ENCODE measurements at regions not wholly inside any gene's neighbourhood (a gene's known extent, or its start where the extent isn't known, plus 50 kb on each side); places are given as distances from the start of the nearest gene placed in this dataset.

DNA sequence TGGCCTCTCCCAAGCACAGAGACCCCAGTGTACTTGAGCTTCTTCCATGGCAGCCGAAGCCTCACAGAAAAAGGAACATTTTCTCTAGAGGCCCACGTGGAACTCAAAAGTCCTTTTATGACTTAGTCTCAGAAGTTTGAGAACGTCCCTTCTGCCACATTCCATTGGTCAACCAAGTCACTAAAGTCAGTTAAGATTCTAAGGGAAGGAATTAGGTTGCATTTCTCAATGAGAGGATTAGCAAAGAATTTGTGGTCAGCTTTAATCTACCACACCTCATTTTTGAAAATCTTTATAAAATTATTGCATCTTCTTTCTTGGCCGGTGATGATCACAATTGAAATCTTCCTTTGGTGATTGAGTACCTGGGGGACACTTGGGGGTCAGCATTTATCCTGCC is 279.9 kb upstream of the TBX3 start:
- H3K36me3 ChIP-seq (ENCODE audit: control insufficient read depth in 4 of 4, insufficient read depth in 3 of 4, low read depth in 1 of 4, low read length in 3 of 4): no peaks in the 10 kb centered on the region
- H3K4me1 ChIP-seq (ENCODE audit: control insufficient read depth in 4 of 4, insufficient read depth in 4 of 4, low read length in 3 of 4): no peaks in the 10 kb centered on the region
- TF ChIP-seq FOXA1 (IDR thresholded peaks at IDR 0.05): no peak
- no peak for TF ChIP-seq RAD21 (IDR thresholded peaks at IDR 0.05)
- TF ChIP-seq, protein P1, sequence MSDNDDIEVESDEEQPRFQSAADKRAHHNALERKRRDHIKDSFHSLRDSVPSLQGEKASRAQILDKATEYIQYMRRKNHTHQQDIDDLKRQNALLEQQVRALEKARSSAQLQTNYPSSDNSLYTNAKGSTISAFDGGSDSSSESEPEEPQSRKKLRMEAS (IDR thresholded peaks at IDR 0.05): no peak
- no peak for TF ChIP-seq HNF4G (IDR thresholded peaks at IDR 0.05)
- no peaks in the 10 kb centered on the region for H3K9me3 ChIP-seq (ENCODE audit: control insufficient read depth in 4 of 4, low read length in 3 of 4)
- no peak for DNase-seq (ENCODE audit: low spot score)
- WGBS: 91% methylated on average over 4 of the region's 4 CpGs
- H3K4me3 ChIP-seq (ENCODE audit: low read depth in 1 of 3, low read length in 3 of 3): no peak overlapping the region
- H3K27me3 ChIP-seq (ENCODE audit: control insufficient read depth in 4 of 4, insufficient read depth in 4 of 4, low read length in 3 of 4): no peaks in the 10 kb centered on the region
- no peak overlapping the region for H3K9ac ChIP-seq (ENCODE audit: low read depth in 1 of 2, low read length in 2 of 2)
- no peak overlapping the region for H3K27ac ChIP-seq (ENCODE audit: low read depth in 1 of 2, low read length in 2 of 2)

DNA sequence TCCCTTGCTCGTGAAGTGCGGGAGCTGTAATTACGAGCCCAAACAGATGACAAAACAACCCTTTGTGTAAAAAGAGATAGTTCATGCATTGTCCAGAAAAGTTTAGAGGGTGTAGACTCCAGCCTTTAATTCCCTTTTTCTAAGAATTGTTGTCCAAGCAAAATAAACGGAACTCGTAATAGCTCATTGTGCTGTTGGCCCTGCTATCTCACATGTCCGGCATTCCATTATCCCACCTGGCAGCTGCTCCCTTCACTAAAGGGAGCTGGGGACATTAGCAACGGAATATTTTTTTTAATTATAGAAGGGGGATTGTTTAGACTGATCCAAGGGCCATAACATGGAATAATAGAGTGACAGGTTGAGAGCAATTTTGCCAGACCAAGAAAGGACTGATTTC is 277.5 kb upstream of the TBX3 start:
- no peaks in the 10 kb centered on the region for H3K9me3 ChIP-seq (ENCODE audit: control insufficient read depth in 4 of 4, low read length in 3 of 4)
- no peak for DNase-seq (ENCODE audit: low spot score)
- no peaks in the 10 kb centered on the region for H3K27me3 ChIP-seq (ENCODE audit: control insufficient read depth in 4 of 4, insufficient read depth in 4 of 4, low read length in 3 of 4)
- H3K36me3 ChIP-seq (ENCODE audit: control insufficient read depth in 4 of 4, insufficient read depth in 3 of 4, low read depth in 1 of 4, low read length in 3 of 4): no peaks in the 10 kb centered on the region
- no peak overlapping the region for H3K9ac ChIP-seq (ENCODE audit: low read depth in 1 of 2, low read length in 2 of 2)
- no peak overlapping the region for H3K4me3 ChIP-seq (ENCODE audit: low read depth in 1 of 3, low read length in 3 of 3)
- H3K27ac ChIP-seq (ENCODE audit: low read depth in 1 of 2, low read length in 2 of 2): no peak overlapping the region
- 88% methylated on average over 7 of the region's 7 CpGs for WGBS
- no peaks in the 10 kb centered on the region for H3K4me1 ChIP-seq (ENCODE audit: control insufficient read depth in 4 of 4, insufficient read depth in 4 of 4, low read length in 3 of 4)
- TF ChIP-seq JUND (IDR thresholded peaks at IDR 0.05): no peak
- no peak for TF ChIP-seq YY1 (IDR thresholded peaks at IDR 0.05)
- TF ChIP-seq, protein P2, sequence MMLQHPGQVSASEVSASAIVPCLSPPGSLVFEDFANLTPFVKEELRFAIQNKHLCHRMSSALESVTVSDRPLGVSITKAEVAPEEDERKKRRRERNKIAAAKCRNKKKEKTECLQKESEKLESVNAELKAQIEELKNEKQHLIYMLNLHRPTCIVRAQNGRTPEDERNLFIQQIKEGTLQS (IDR thresholded peaks at IDR 0.05): no peak
- TF ChIP-seq HNF4G (IDR thresholded peaks at IDR 0.05): no peak
- TF ChIP-seq, protein P3, sequence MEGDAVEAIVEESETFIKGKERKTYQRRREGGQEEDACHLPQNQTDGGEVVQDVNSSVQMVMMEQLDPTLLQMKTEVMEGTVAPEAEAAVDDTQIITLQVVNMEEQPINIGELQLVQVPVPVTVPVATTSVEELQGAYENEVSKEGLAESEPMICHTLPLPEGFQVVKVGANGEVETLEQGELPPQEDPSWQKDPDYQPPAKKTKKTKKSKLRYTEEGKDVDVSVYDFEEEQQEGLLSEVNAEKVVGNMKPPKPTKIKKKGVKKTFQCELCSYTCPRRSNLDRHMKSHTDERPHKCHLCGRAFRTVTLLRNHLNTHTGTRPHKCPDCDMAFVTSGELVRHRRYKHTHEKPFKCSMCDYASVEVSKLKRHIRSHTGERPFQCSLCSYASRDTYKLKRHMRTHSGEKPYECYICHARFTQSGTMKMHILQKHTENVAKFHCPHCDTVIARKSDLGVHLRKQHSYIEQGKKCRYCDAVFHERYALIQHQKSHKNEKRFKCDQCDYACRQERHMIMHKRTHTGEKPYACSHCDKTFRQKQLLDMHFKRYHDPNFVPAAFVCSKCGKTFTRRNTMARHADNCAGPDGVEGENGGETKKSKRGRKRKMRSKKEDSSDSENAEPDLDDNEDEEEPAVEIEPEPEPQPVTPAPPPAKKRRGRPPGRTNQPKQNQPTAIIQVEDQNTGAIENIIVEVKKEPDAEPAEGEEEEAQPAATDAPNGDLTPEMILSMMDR (IDR thresholded peaks at IDR 0.05; ENCODE audit: low read depth, low read length, missing input control): no peak
- TF ChIP-seq EGR1 (IDR thresholded peaks at IDR 0.05; ENCODE audit: low read depth in 2 of 2): no peak
- no peak for TF ChIP-seq RAD21 (IDR thresholded peaks at IDR 0.05)
- TF ChIP-seq RXRA (IDR thresholded peaks at IDR 0.05): no peak
- no peak for TF ChIP-seq HNF4A (conservative IDR thresholded peaks at IDR 0.05)
- no peak for TF ChIP-seq FOXA1 (IDR thresholded peaks at IDR 0.05)
- no peak for TF ChIP-seq FOXA2 (IDR thresholded peaks at IDR 0.05)
- TF ChIP-seq NR2F2 (IDR thresholded peaks at IDR 0.05): no peak
- no peak for TF ChIP-seq TAF1 (conservative IDR thresholded peaks at IDR 0.05)
- TF ChIP-seq GABPA (IDR thresholded peaks at IDR 0.05 in 1 of 2, conservative IDR thresholded peaks at IDR 0.05 in 1 of 2): no peak
- TF ChIP-seq, protein P4, sequence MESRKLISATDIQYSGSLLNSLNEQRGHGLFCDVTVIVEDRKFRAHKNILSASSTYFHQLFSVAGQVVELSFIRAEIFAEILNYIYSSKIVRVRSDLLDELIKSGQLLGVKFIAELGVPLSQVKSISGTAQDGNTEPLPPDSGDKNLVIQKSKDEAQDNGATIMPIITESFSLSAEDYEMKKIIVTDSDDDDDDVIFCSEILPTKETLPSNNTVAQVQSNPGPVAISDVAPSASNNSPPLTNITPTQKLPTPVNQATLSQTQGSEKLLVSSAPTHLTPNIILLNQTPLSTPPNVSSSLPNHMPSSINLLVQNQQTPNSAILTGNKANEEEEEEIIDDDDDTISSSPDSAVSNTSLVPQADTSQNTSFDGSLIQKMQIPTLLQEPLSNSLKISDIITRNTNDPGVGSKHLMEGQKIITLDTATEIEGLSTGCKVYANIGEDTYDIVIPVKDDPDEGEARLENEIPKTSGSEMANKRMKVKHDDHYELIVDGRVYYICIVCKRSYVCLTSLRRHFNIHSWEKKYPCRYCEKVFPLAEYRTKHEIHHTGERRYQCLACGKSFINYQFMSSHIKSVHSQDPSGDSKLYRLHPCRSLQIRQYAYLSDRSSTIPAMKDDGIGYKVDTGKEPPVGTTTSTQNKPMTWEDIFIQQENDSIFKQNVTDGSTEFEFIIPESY (IDR thresholded peaks at IDR 0.05): no peak
- TF ChIP-seq, protein P1 (IDR thresholded peaks at IDR 0.05): no peak
- TF ChIP-seq SP1 (IDR thresholded peaks at IDR 0.05): no peak

Measured in liver (tissue), 8 donors.